Activated CD4-positive, alpha-beta memory T cell treated with anti-CD3 and anti-CD28 coated beads, Interleukin-2, amount 10 ng/mL, durations not matched to agents 7 days and 5 days (primary cell): ENCODE measurements at regions not wholly inside any gene's neighbourhood (a gene's known extent, or its start where the extent isn't known, plus 50 kb on each side); places are given as distances from the start of the nearest gene placed in this dataset.

Experiments
- CTCF ChIA-PET: fragments of 350-600 bp; sonication (Branson Sonifier 250); formaldehyde crosslinking; loops from one replicate; lab custom pipeline; 2021; ENCODE audit warnings: antibody characterized with exemption, inconsistent platforms; lab: Charles Lee
- POLR2A ChIA-PET: fragments of 350-600 bp; sonication (Branson Sonifier 250); formaldehyde crosslinking; loops from one replicate; lab custom pipeline; 2021; ENCODE audit warnings: antibody characterized with exemption; lab: Charles Lee
- DNase-seq: peaks from one replicate; pipeline ENCODE4 v3.0.0-alpha.2; 2020
- H3K27ac Mint-ChIP-seq: one replicate; pipeline ENCODE4 v1.8.0; 2021; ENCODE audit warnings: mild to moderate bottlenecking, mixed read lengths
- H3K27me3 Mint-ChIP-seq: one replicate; pipeline ENCODE4 v1.8.0; 2021; ENCODE audit warnings: mixed read lengths
- H3K36me3 Mint-ChIP-seq: one replicate; pipeline ENCODE4 v1.8.0; 2021; ENCODE audit warnings: low read depth, mixed read lengths
- H3K4me1 Mint-ChIP-seq: one replicate; pipeline ENCODE4 v1.8.0; 2021; ENCODE audit warnings: mixed read lengths
- H3K4me3 Mint-ChIP-seq: one replicate; pipeline ENCODE4 v1.8.0; 2021; ENCODE audit warnings: mild to moderate bottlenecking, mixed read lengths
- H3K9me3 Mint-ChIP-seq: one replicate; pipeline ENCODE4 v1.8.0; 2021; ENCODE audit warnings: mixed read lengths

GRCh38 chr9:134559013-134559412 is 82.6 kb upstream of the COL5A1 start:
- no peak overlapping the region for H3K4me3 Mint-ChIP-seq
- no peak overlapping the region for H3K27ac Mint-ChIP-seq
- no peak for DNase-seq
- ChIA-PET CTCF (no interaction called here), POLR2A (no interaction called here)
- peaks cover 7% of the 10 kb centered on the region for H3K4me1 Mint-ChIP-seq
- H3K27me3 Mint-ChIP-seq: no peaks in the 10 kb centered on the region
- H3K36me3 Mint-ChIP-seq: no peaks in the 10 kb centered on the region
- no peaks in the 10 kb centered on the region for H3K9me3 Mint-ChIP-seq

- DNase-seq: no peak
- Mint-ChIP-seq H3K9me3 (no peaks in the 10 kb centered on the region), H3K4me3 (no peak overlapping the region), H3K27ac (peak overlapping the region; percentile 42), H3K4me1 (peaks cover 7% of the 10 kb centered on the region), H3K27me3 (no peaks in the 10 kb centered on the region), H3K36me3 (no peaks in the 10 kb centered on the region)
- CTCF ChIA-PET: interaction anchor here (0.7 kb wide), 1 partner anchor 899 kb away, joined by 4 read pairs; no protein-coding TSS in a partner anchor
- POLR2A ChIA-PET: no interaction called here
Measured at GRCh38 chr9:134560206-134560605, 81.4 kb upstream of the COL5A1 start.

- no peaks in the 10 kb centered on the region for H3K9me3 Mint-ChIP-seq
- ChIA-PET CTCF (no interaction called here), POLR2A (no interaction called here)
- H3K36me3 Mint-ChIP-seq: no peaks in the 10 kb centered on the region
- H3K4me1 Mint-ChIP-seq: peaks cover 7% of the 10 kb centered on the region
- peak overlapping the region; percentile 42 for H3K27ac Mint-ChIP-seq
- no peaks in the 10 kb centered on the region for H3K27me3 Mint-ChIP-seq
- no peak for DNase-seq
- no peak overlapping the region for H3K4me3 Mint-ChIP-seq
Measured at GRCh38 chr9:134560654-134561053, 80.9 kb upstream of the COL5A1 start.

GRCh38 chr9:134561427-134562145 is 80.0 kb upstream of the COL5A1 start:
- no peak overlapping the region for H3K27ac Mint-ChIP-seq
- H3K4me1 Mint-ChIP-seq: peaks cover 7% of the 10 kb centered on the region
- ChIA-PET POLR2A (no interaction called here), CTCF (no interaction called here)
- H3K36me3 Mint-ChIP-seq: no peaks in the 10 kb centered on the region
- no peak overlapping the region for H3K4me3 Mint-ChIP-seq
- H3K9me3 Mint-ChIP-seq: no peaks in the 10 kb centered on the region
- H3K27me3 Mint-ChIP-seq: no peaks in the 10 kb centered on the region
- DNase-seq: no peak

- H3K36me3 Mint-ChIP-seq: no peaks in the 10 kb centered on the region
- H3K27ac Mint-ChIP-seq: no peak overlapping the region
- ChIA-PET CTCF (no interaction called here), POLR2A (no interaction called here)
- DNase-seq: no peak
- H3K4me1 Mint-ChIP-seq: peaks cover 7% of the 10 kb centered on the region
- no peak overlapping the region for H3K4me3 Mint-ChIP-seq
- H3K27me3 Mint-ChIP-seq: no peaks in the 10 kb centered on the region
- no peaks in the 10 kb centered on the region for H3K9me3 Mint-ChIP-seq
Measured at GRCh38 chr9:134562146-134562849, 79.3 kb upstream of the COL5A1 start.

GRCh38 chr9:134563397-134563796 is 78.2 kb upstream of the COL5A1 start:
- Mint-ChIP-seq H3K9me3 (no peaks in the 10 kb centered on the region), H3K27ac (no peak overlapping the region), H3K4me3 (no peak overlapping the region), H3K36me3 (no peaks in the 10 kb centered on the region), H3K4me1 (peaks cover 7% of the 10 kb centered on the region), H3K27me3 (no peaks in the 10 kb centered on the region)
- CTCF ChIA-PET: no interaction called here
- DNase-seq: no peak
- POLR2A ChIA-PET: no interaction called here

- H3K27me3 Mint-ChIP-seq: no peaks in the 10 kb centered on the region
- peaks cover 7% of the 10 kb centered on the region for H3K4me1 Mint-ChIP-seq
- DNase-seq: no peak
- ChIA-PET CTCF (interaction anchor here (0.7 kb wide), 1 partner anchor 11 kb away, joined by 3 read pairs; no protein-coding TSS in a partner anchor), POLR2A (no interaction called here)
- H3K27ac Mint-ChIP-seq: no peak overlapping the region
- H3K9me3 Mint-ChIP-seq: no peaks in the 10 kb centered on the region
- no peak overlapping the region for H3K4me3 Mint-ChIP-seq
- no peaks in the 10 kb centered on the region for H3K36me3 Mint-ChIP-seq
Measured at GRCh38 chr9:134564431-134565170, 77.0 kb upstream of the COL5A1 start.

- no peak overlapping the region for H3K27ac Mint-ChIP-seq
- H3K9me3 Mint-ChIP-seq: no peaks in the 10 kb centered on the region
- H3K4me1 Mint-ChIP-seq: peaks cover 2% of the 10 kb centered on the region
- ChIA-PET POLR2A (no interaction called here), CTCF (interaction anchor here (0.7 kb wide), 1 partner anchor 12 kb away, joined by 3 read pairs; no protein-coding TSS in a partner anchor)
- DNase-seq: no peak
- H3K27me3 Mint-ChIP-seq: no peaks in the 10 kb centered on the region
- no peak overlapping the region for H3K4me3 Mint-ChIP-seq
- H3K36me3 Mint-ChIP-seq: no peaks in the 10 kb centered on the region
Measured at GRCh38 chr9:134565316-134565915, 76.2 kb upstream of the COL5A1 start.

GRCh38 chr9:134566196-134566847 is 75.3 kb upstream of the COL5A1 start:
- no peak overlapping the region for H3K27ac Mint-ChIP-seq
- H3K36me3 Mint-ChIP-seq: no peaks in the 10 kb centered on the region
- no peak overlapping the region for H3K4me3 Mint-ChIP-seq
- H3K9me3 Mint-ChIP-seq: no peaks in the 10 kb centered on the region
- H3K27me3 Mint-ChIP-seq: no peaks in the 10 kb centered on the region
- ChIA-PET POLR2A (no interaction called here), CTCF (no interaction called here)
- no peak for DNase-seq
- H3K4me1 Mint-ChIP-seq: no peaks in the 10 kb centered on the region

- H3K4me3 Mint-ChIP-seq: no peak overlapping the region
- no peaks in the 10 kb centered on the region for H3K4me1 Mint-ChIP-seq
- no peak for DNase-seq
- CTCF ChIA-PET: no interaction called here
- no peaks in the 10 kb centered on the region for H3K27me3 Mint-ChIP-seq
- H3K9me3 Mint-ChIP-seq: no peaks in the 10 kb centered on the region
- no peak overlapping the region for H3K27ac Mint-ChIP-seq
- POLR2A ChIA-PET: no interaction called here
- H3K36me3 Mint-ChIP-seq: no peaks in the 10 kb centered on the region
Measured at GRCh38 chr9:134566936-134567335, 74.7 kb upstream of the COL5A1 start.

GRCh38 chr9:134568116-134568515 is 73.5 kb upstream of the COL5A1 start:
- no peak for DNase-seq
- no peaks in the 10 kb centered on the region for H3K4me1 Mint-ChIP-seq
- POLR2A ChIA-PET: no interaction called here
- H3K9me3 Mint-ChIP-seq: no peaks in the 10 kb centered on the region
- H3K36me3 Mint-ChIP-seq: no peaks in the 10 kb centered on the region
- H3K4me3 Mint-ChIP-seq: no peak overlapping the region
- no peaks in the 10 kb centered on the region for H3K27me3 Mint-ChIP-seq
- no peak overlapping the region for H3K27ac Mint-ChIP-seq
- CTCF ChIA-PET: no interaction called here

GRCh38 chr9:134568811-134569210 is 72.8 kb upstream of the COL5A1 start:
- Mint-ChIP-seq H3K27me3 (no peaks in the 10 kb centered on the region), H3K27ac (no peak overlapping the region), H3K4me3 (no peak overlapping the region), H3K9me3 (no peaks in the 10 kb centered on the region), H3K36me3 (no peaks in the 10 kb centered on the region), H3K4me1 (no peaks in the 10 kb centered on the region)
- ChIA-PET POLR2A (no interaction called here), CTCF (no interaction called here)
- no peak for DNase-seq
